RWPE1 (cell line): ENCODE measurements at regions not wholly inside any gene's neighbourhood (a gene's known extent, or its start where the extent isn't known, plus 50 kb on each side); places are given as distances from the start of the nearest gene placed in this dataset.

Source experiments
- CTCF ChIA-PET: fragments of 350-600 bp; sonication (Branson Sonifier 250); formaldehyde crosslinking; extraction: SDS; loops from one replicate; lab custom pipeline; 2021; lab: Yijun Ruan, JAX
- POLR2A ChIA-PET: fragments of 400-600 bp; formaldehyde crosslinking; extraction: SDS; loops from one replicate; lab custom pipeline; 2020; ENCODE audit warnings: antibody characterized with exemption; ENCODE audit not compliant: low non-redundant PET; lab: Yijun Ruan, JAX
- DNase-seq: peaks from one replicate; pipeline ENCODE4 v3.0.0; 2012; ENCODE audit warnings: low spot score
- H3K27ac ChIP-seq: fragments of 450-650 bp; 2 replicates; pipeline ENCODE4 v1.5.1; 2017
- CTCF ChIP-seq: fragments of 450-650 bp; conservative IDR thresholded peaks from 2 replicates; pipeline ENCODE4 v1.5.1; 2017; ENCODE audit warnings: low read depth, mild to moderate bottlenecking

GRCh38 chr15:98131924-98132323, 171.4 kb downstream of the ARRDC4 start:
- ChIA-PET POLR2A (no interaction called here), CTCF (no interaction called here)
- DNase-seq, result no peak
- no peak for TF ChIP-seq CTCF
- no peak overlapping the region for H3K27ac ChIP-seq

GRCh38 chr15:98134905-98135304, 174.4 kb downstream of the ARRDC4 start:
- CTCF ChIA-PET, result no interaction called here
- no peak for DNase-seq
- H3K27ac ChIP-seq, result no peak overlapping the region
- no peak for TF ChIP-seq CTCF
- POLR2A ChIA-PET, result no interaction called here

- no peak for DNase-seq
- ChIA-PET CTCF (no interaction called here), POLR2A (no interaction called here)
- no peak for TF ChIP-seq CTCF
- no peak overlapping the region for H3K27ac ChIP-seq
Measured at GRCh38 chr15:98138910-98139309, 178.4 kb downstream of the ARRDC4 start.

- DNase-seq, result no peak
- TF ChIP-seq CTCF, result no peak
- ChIA-PET CTCF (no interaction called here), POLR2A (no interaction called here)
- H3K27ac ChIP-seq, result no peak overlapping the region
Measured at GRCh38 chr15:98139337-98139736, 178.8 kb downstream of the ARRDC4 start.

- POLR2A ChIA-PET, result no interaction called here
- H3K27ac ChIP-seq, result no peak overlapping the region
- DNase-seq, result no peak
- CTCF ChIA-PET, result no interaction called here
- TF ChIP-seq CTCF, result no peak
Measured at GRCh38 chr15:98142572-98142971, 182.1 kb downstream of the ARRDC4 start.

GRCh38 chr15:98143116-98143515, 182.6 kb downstream of the ARRDC4 start:
- ChIA-PET POLR2A (no interaction called here), CTCF (no interaction called here)
- no peak for DNase-seq
- H3K27ac ChIP-seq, result no peak overlapping the region
- TF ChIP-seq CTCF, result no peak

GRCh38 chr15:98144388-98144787, 183.9 kb downstream of the ARRDC4 start:
- H3K27ac ChIP-seq, result peak overlapping the region; percentile 47
- ChIA-PET CTCF (no interaction called here), POLR2A (interaction anchor here (0.6 kb wide), 1 partner anchor 110 kb away, joined by 4 read pairs; no protein-coding TSS in a partner anchor)
- TF ChIP-seq CTCF, result no peak
- DNase-seq, result peak; percentile 86
